CD14-positive monocyte (primary cell): ENCODE measurements at regions not wholly inside any gene's neighbourhood (a gene's known extent, or its start where the extent isn't known, plus 50 kb on each side); places are given as distances from the start of the nearest gene placed in this dataset.

Source experiments
- DNase-seq, 3 donors: peaks; one replicate each; pipeline ENCODE4 v3.0.0-alpha.2; 2011 to 2022
- H2AFZ ChIP-seq: 2 replicates; pipeline ENCODE4 v1.6.0; 2012; ENCODE audit warnings: mild to moderate bottlenecking, low read depth, low read length, inconsistent platforms; ENCODE audit not compliant: insufficient read depth, poor library complexity, severe bottlenecking
- H3K27ac ChIP-seq, 2 donors: 1 replicate in 1 of 2; 2 replicates in 1 of 2; pipeline ENCODE4 v1.5.1; 2012 to 2013; ENCODE audit warnings: low read length in 2 of 2, control low read depth in 1 of 2, inconsistent platforms in 1 of 2, low read depth in 1 of 2, mild to moderate bottlenecking in 1 of 2
- H3K27me3 ChIP-seq, 2 donors: one replicate each; pipeline versions ENCODE4 v1.6.0 to v1.6.1; 2011 to 2013; ENCODE audit warnings: low read length in 2 of 2; ENCODE audit not compliant: control insufficient read depth in 2 of 2, insufficient read depth in 2 of 2
- H3K36me3 ChIP-seq, 2 donors: replicated peaks in 1 of 2; 1 replicate in 1 of 2; 2 replicates in 1 of 2; pipeline versions ENCODE4 v1.5.1 to v1.6.1; 2012 to 2013; ENCODE audit warnings: low read length in 2 of 2, control low read depth in 1 of 2, inconsistent platforms in 1 of 2, mild to moderate bottlenecking in 1 of 2; ENCODE audit not compliant: insufficient read depth in 2 of 2, control insufficient read depth in 1 of 2
- H3K4me1 ChIP-seq, 2 donors: 1 replicate in 1 of 2; 2 replicates in 1 of 2; pipeline versions ENCODE4 v1.5.1 to v1.6.1; 2012 to 2013; ENCODE audit warnings: low read length in 2 of 2, control low read depth in 1 of 2, inconsistent platforms in 1 of 2, mild to moderate bottlenecking in 1 of 2, moderate library complexity in 1 of 2; ENCODE audit not compliant: insufficient read depth in 2 of 2, control insufficient read depth in 1 of 2
- H3K4me2 ChIP-seq: replicated peaks from 2 replicates; pipeline ENCODE3; 2012; ENCODE audit warnings: low read length, moderate library complexity, mild to moderate bottlenecking; ENCODE audit not compliant: poor library complexity, severe bottlenecking; ENCODE audit errors: extremely low read depth
- H3K4me3 ChIP-seq, 3 experiments: fragments of 200-600 bp in 1 of 3; sonication (generic) in 1 of 3; replicated peaks in 1 of 3; 1 replicate in 2 of 3; 2 replicates in 1 of 3; pipeline ENCODE4 v1.5.1; 2011 to 2013; ENCODE audit warnings: low read length in 3 of 3, mild to moderate bottlenecking in 3 of 3, control low read depth in 2 of 3, low read depth in 2 of 3, inconsistent platforms in 1 of 3, moderate library complexity in 1 of 3
- H3K79me2 ChIP-seq: 2 replicates; pipeline ENCODE4 v1.6.0; 2012; ENCODE audit warnings: mild to moderate bottlenecking, control low read depth, inconsistent platforms, low read length, moderate library complexity; ENCODE audit not compliant: insufficient read depth
- H3K9ac ChIP-seq: 2 replicates; pipeline ENCODE4 v1.6.0; 2017; ENCODE audit warnings: low read length, mild to moderate bottlenecking; ENCODE audit not compliant: insufficient read depth, poor library complexity, severe bottlenecking
- H3K9me3 ChIP-seq, 2 donors: replicated peaks in 1 of 2; 1 replicate in 1 of 2; 2 replicates in 1 of 2; pipeline versions ENCODE4 v1.5.1 to v1.6.1; 2012 to 2013; ENCODE audit warnings: low read length in 2 of 2, control low read depth in 1 of 2; ENCODE audit not compliant: control insufficient read depth in 1 of 2, insufficient read depth in 1 of 2
- H4K20me1 ChIP-seq: 2 replicates; pipeline ENCODE4 v1.6.0; 2012; ENCODE audit warnings: mild to moderate bottlenecking, low read length, control low read depth, moderate library complexity; ENCODE audit not compliant: insufficient read depth
- H3K27ac Mint-ChIP-seq, 7 donors: one replicate each; pipeline ENCODE4 v1.8.0; 2020; ENCODE audit warnings: mild to moderate bottlenecking in 7 of 7, mixed read lengths in 7 of 7, moderate library complexity in 6 of 7, inconsistent platforms in 2 of 7
- H3K27me3 Mint-ChIP-seq, 3 donors: one replicate each; pipeline ENCODE4 v1.8.0; 2021 to 2022; ENCODE audit warnings: low read depth in 3 of 3, mild to moderate bottlenecking in 3 of 3, mixed read lengths in 3 of 3, moderate library complexity in 3 of 3, inconsistent platforms in 1 of 3
- H3K36me3 Mint-ChIP-seq, 2 donors: one replicate each; pipeline ENCODE4 v1.8.0; 2020; ENCODE audit warnings: mixed read lengths in 2 of 2, inconsistent platforms in 1 of 2, mild to moderate bottlenecking in 1 of 2
- H3K4me1 Mint-ChIP-seq: one replicate; pipeline ENCODE4 v1.8.0; 2020; ENCODE audit warnings: mild to moderate bottlenecking, mixed read lengths
- H3K4me3 Mint-ChIP-seq, 2 donors: one replicate each; pipeline ENCODE4 v1.8.0; 2020; ENCODE audit warnings: mild to moderate bottlenecking in 2 of 2, mixed read lengths in 2 of 2, moderate library complexity in 1 of 2
- H3K9me3 Mint-ChIP-seq, 7 donors: one replicate each; pipeline ENCODE4 v1.8.0; 2020 to 2022; ENCODE audit warnings: mixed read lengths in 7 of 7, mild to moderate bottlenecking in 6 of 7, moderate library complexity in 6 of 7, inconsistent platforms in 2 of 7
- CTCF ChIP-seq: fragments of 200-600 bp; IDR thresholded peaks from one replicate; pipeline ENCODE4 v1.8.0; 2022; ENCODE audit warnings: antibody characterized with exemption, mild to moderate bottlenecking
- WGBS: methylation state at CpG from one replicate; pipeline ENCODE4 v1.1.5; 2013; ENCODE audit warnings: missing lambda C conversion rate; ENCODE audit not compliant: insufficient coverage; 5-methylcytosine and 5-hydroxymethylcytosine counted together
- intact Hi-C, 2 donors: fragments of 100-400 bp; cut with micrococcal nuclease; formaldehyde crosslinking; loops; one replicate each; pipeline versions ENCODE4 v1.15.0 to v1.15.1; 2023

- no peaks in the 10 kb centered on the region for H3K4me1 ChIP-seq
- peaks cover 8 to 18% of the 10 kb centered on the region in 2 donors for H3K9me3 ChIP-seq
- DNase-seq = no peak
- H3K9ac ChIP-seq = no peak overlapping the region
- no peak overlapping the region for H3K4me3 ChIP-seq
- H3K36me3 ChIP-seq = no peaks in the 10 kb centered on the region
- Mint-ChIP-seq H3K4me1 (no peaks in the 10 kb centered on the region), H3K36me3 (no peaks in the 10 kb centered on the region), H3K27ac (no peak overlapping the region), H3K4me3 (no peak overlapping the region), H3K27me3 (no peaks in the 10 kb centered on the region), H3K9me3 (peaks cover 0 to 23% (median 17%) of the 10 kb centered on the region in 7 donors)
- TF ChIP-seq CTCF = no peak
- intact Hi-C loops = no loop called here
- H3K79me2 ChIP-seq = no peaks in the 10 kb centered on the region
- WGBS = no CpG with 5 or more reads among the region's 2 CpGs
- H3K4me2 ChIP-seq = no peak overlapping the region
- no peak overlapping the region for H3K27ac ChIP-seq
- H4K20me1 ChIP-seq = no peaks in the 10 kb centered on the region
- H2AFZ ChIP-seq = no peak overlapping the region
- H3K27me3 ChIP-seq = no peaks in the 10 kb centered on the region
These were observed 108.6 kb upstream of the TMEM161B start for GRCh38 chr5:88377240-88377639.

- H3K36me3 ChIP-seq = no peaks in the 10 kb centered on the region
- no peaks in the 10 kb centered on the region for H3K79me2 ChIP-seq
- no peak overlapping the region for H2AFZ ChIP-seq
- H3K9ac ChIP-seq = no peak overlapping the region
- no peak overlapping the region for H3K27ac ChIP-seq
- H3K27me3 ChIP-seq = no peaks in the 10 kb centered on the region
- H3K4me3 Mint-ChIP-seq = no peak overlapping the region
- H3K27me3 Mint-ChIP-seq = no peaks in the 10 kb centered on the region
- no peak overlapping the region for H3K4me3 ChIP-seq
- intact Hi-C loops = no loop called here
- no peak overlapping the region for H3K4me2 ChIP-seq
- no peaks in the 10 kb centered on the region for H3K36me3 Mint-ChIP-seq
- no peaks in the 10 kb centered on the region for H3K4me1 ChIP-seq
- TF ChIP-seq CTCF = no peak
- H3K4me1 Mint-ChIP-seq = no peaks in the 10 kb centered on the region
- H4K20me1 ChIP-seq = no peaks in the 10 kb centered on the region
- H3K27ac Mint-ChIP-seq = no peak overlapping the region
- DNase-seq = no peak
- WGBS = no CpG with 5 or more reads among the region's 5 CpGs
- peaks cover 8 to 18% of the 10 kb centered on the region in 2 donors for H3K9me3 ChIP-seq
- peaks cover 0 to 21% (median 17%) of the 10 kb centered on the region in 7 donors for H3K9me3 Mint-ChIP-seq
These were observed 108.1 kb upstream of the TMEM161B start for GRCh38 chr5:88376728-88377127.
